Liver (tissue), 3 donors: ENCODE measurements at regions not wholly inside any gene's neighbourhood (a gene's known extent, or its start where the extent isn't known, plus 50 kb on each side); places are given as distances from the start of the nearest gene placed in this dataset.

Experiments
- FOXA2 ChIP-seq: IDR thresholded peaks from 2 replicates; pipeline ENCODE4 v1.6.1; 2016; ENCODE audit warnings: antibody characterized with exemption
- SP1 ChIP-seq: IDR thresholded peaks from 2 replicates; pipeline ENCODE4 v1.6.1; 2018; ENCODE audit warnings: antibody characterized with exemption, mild to moderate bottlenecking
- TAF1 ChIP-seq: conservative IDR thresholded peaks from 2 replicates; pipeline ENCODE4 v1.6.1; 2016; ENCODE audit warnings: antibody characterized with exemption, mild to moderate bottlenecking
- TF ChIP-seq, protein P1 (sequence below): fragments of 150-350 bp; IDR thresholded peaks from 2 replicates; pipeline ENCODE4 v1.5.1; 2017; ENCODE audit warnings: improper control_type of control experiment, low read depth, low read length; ENCODE audit not compliant: missing input control
- TF ChIP-seq, protein P2 (sequence below): IDR thresholded peaks from 2 replicates; pipeline ENCODE4 v1.6.1; 2016; ENCODE audit warnings: antibody characterized with exemption
- TF ChIP-seq, protein P3 (sequence below): IDR thresholded peaks from 2 replicates; pipeline ENCODE4 v1.6.1; 2016; ENCODE audit warnings: antibody characterized with exemption
- TF ChIP-seq, protein P4 (sequence below): IDR thresholded peaks from 2 replicates; pipeline ENCODE4 v1.6.1; 2016; ENCODE audit warnings: antibody characterized with exemption, mild to moderate bottlenecking
- donor health status: healthy.
- donor health status: healthy.

DNA sequence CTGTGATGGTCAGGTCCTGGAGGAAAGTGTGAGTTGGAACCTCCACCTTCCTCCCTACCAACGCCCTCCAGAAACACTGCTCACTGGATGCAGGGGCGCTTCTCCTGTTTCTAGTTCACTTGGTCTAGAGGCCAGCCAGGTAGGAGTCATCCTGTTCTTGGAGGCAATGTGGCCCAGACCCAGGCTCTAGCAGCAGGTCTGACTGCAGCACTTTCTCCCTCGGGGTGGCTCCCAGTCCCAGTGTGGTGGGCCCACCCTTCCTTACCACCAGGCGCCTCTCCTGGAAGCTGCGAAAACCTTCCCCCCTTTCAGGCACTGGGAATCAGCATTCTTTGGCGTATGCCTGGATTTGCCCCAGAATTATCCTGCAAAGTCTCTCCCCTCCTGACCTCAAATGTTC lies 292.8 kb downstream of the SOX11 start:
- TF ChIP-seq, protein P1, sequence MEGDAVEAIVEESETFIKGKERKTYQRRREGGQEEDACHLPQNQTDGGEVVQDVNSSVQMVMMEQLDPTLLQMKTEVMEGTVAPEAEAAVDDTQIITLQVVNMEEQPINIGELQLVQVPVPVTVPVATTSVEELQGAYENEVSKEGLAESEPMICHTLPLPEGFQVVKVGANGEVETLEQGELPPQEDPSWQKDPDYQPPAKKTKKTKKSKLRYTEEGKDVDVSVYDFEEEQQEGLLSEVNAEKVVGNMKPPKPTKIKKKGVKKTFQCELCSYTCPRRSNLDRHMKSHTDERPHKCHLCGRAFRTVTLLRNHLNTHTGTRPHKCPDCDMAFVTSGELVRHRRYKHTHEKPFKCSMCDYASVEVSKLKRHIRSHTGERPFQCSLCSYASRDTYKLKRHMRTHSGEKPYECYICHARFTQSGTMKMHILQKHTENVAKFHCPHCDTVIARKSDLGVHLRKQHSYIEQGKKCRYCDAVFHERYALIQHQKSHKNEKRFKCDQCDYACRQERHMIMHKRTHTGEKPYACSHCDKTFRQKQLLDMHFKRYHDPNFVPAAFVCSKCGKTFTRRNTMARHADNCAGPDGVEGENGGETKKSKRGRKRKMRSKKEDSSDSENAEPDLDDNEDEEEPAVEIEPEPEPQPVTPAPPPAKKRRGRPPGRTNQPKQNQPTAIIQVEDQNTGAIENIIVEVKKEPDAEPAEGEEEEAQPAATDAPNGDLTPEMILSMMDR, result no peak
- TF ChIP-seq TAF1, result no peak
- no peak for TF ChIP-seq SP1
- TF ChIP-seq FOXA2, result no peak
- TF ChIP-seq, protein P2, sequence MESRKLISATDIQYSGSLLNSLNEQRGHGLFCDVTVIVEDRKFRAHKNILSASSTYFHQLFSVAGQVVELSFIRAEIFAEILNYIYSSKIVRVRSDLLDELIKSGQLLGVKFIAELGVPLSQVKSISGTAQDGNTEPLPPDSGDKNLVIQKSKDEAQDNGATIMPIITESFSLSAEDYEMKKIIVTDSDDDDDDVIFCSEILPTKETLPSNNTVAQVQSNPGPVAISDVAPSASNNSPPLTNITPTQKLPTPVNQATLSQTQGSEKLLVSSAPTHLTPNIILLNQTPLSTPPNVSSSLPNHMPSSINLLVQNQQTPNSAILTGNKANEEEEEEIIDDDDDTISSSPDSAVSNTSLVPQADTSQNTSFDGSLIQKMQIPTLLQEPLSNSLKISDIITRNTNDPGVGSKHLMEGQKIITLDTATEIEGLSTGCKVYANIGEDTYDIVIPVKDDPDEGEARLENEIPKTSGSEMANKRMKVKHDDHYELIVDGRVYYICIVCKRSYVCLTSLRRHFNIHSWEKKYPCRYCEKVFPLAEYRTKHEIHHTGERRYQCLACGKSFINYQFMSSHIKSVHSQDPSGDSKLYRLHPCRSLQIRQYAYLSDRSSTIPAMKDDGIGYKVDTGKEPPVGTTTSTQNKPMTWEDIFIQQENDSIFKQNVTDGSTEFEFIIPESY, result no peak
- TF ChIP-seq, protein P3, sequence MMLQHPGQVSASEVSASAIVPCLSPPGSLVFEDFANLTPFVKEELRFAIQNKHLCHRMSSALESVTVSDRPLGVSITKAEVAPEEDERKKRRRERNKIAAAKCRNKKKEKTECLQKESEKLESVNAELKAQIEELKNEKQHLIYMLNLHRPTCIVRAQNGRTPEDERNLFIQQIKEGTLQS, result no peak
- TF ChIP-seq, protein P4, sequence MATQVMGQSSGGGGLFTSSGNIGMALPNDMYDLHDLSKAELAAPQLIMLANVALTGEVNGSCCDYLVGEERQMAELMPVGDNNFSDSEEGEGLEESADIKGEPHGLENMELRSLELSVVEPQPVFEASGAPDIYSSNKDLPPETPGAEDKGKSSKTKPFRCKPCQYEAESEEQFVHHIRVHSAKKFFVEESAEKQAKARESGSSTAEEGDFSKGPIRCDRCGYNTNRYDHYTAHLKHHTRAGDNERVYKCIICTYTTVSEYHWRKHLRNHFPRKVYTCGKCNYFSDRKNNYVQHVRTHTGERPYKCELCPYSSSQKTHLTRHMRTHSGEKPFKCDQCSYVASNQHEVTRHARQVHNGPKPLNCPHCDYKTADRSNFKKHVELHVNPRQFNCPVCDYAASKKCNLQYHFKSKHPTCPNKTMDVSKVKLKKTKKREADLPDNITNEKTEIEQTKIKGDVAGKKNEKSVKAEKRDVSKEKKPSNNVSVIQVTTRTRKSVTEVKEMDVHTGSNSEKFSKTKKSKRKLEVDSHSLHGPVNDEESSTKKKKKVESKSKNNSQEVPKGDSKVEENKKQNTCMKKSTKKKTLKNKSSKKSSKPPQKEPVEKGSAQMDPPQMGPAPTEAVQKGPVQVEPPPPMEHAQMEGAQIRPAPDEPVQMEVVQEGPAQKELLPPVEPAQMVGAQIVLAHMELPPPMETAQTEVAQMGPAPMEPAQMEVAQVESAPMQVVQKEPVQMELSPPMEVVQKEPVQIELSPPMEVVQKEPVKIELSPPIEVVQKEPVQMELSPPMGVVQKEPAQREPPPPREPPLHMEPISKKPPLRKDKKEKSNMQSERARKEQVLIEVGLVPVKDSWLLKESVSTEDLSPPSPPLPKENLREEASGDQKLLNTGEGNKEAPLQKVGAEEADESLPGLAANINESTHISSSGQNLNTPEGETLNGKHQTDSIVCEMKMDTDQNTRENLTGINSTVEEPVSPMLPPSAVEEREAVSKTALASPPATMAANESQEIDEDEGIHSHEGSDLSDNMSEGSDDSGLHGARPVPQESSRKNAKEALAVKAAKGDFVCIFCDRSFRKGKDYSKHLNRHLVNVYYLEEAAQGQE, result no peak
